CD1c-positive myeloid dendritic cell (primary cell): ENCODE measurements at regions not wholly inside any gene's neighbourhood (a gene's known extent, or its start where the extent isn't known, plus 50 kb on each side); places are given as distances from the start of the nearest gene placed in this dataset.
"Not testable (repeated sequence)": the region's sequence is repeated elsewhere in the genome, so short reads cannot be mapped to it uniquely, and the experiment has no call there.

Experiments
- DNase-seq: peaks from one replicate; pipeline ENCODE4 v3.0.0-alpha.2; 2016; ENCODE audit errors: extremely low spot score

DNA sequence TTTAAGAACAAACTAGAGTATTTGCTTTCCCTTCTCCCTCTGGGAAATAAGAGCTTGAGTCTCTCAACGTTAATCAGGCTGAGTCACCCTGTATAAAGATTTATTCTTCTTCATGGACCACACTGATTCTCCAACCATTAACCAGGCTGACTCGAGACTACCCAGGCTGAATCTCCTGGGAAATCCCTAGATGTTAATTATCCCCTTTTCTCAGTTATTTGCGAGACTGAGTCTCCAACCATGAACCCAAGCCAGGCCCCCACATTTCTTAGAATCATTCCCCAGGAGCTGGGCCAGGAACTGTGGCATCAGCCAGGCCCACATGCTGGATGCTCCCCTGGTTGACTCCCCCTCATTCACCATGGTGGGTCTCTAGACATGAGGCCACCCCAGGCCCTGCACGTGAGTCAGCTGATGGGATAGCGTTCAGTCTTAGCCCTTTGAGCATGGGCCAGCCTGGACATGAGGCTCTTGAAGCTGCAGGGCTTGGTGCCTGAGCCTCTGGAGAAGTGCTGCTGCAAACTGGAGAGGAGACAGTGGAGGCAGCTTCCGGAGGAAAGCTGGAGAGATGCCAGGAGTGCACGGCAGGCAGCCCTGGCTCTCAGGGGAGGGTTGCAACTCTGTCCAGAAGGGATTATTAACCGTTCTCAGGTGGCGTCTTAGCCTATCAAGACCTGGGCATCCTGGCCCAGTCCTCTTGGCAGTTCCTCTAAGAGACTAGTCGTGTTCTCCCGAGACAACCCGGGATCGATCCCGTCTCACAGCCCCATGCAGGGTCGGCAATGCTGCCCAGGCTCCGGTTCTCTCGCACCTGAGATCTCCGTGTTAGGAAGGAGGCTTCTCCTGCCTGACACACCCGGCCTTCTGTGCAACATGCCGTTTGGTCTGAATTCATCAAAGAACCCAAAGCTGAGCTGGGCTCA is 296.6 kb downstream of the ADGRD1 start:
- no peak for DNase-seq

DNA sequence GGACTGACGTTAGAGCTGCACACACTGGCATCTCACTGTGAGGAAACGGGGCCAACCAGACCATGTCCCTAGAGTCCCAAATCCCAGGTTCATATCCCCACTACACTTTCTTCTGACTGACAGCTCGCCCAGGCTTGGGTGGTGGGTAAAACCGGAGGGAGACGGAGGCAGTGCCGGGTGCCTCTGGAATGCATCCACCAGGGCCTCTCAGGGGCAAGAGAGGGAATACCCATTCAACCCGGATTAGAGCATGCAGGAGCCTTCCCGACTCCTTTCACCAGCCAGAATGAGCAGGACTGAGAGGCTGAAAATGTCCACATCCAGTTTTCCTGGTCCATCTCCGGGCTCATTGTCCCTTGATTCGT is 297.2 kb downstream of the ADGRD1 start:
- no peak for DNase-seq

GRCh38 chr12:131251336-131252101 is 297.8 kb downstream of the ADGRD1 start:
- DNase-seq, result no peak

- DNase-seq, result no peak
These were observed 299.8 kb downstream of the ADGRD1 start for GRCh38 chr12:131253376-131254026.

DNA sequence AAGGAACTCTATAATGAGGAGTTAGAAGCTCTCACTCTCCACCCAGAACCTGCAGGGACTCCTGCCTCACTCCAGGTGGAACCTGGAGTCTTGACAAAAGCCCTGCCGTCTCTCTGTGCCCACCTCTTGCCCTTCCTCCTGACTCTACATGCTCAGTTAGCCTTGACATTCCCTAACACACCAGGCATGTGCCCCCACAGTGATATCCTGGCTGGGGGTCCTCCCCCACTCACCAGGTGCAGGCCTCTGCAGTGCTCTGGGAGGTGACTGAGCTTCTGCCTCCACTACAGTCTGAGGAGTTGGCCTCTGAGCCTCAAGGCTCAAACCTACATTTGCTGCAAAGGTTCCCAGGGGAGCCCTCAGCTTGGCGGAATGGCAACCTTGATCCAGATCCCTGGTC is 300.7 kb downstream of the ADGRD1 start:
- DNase-seq, result no peak

DNA sequence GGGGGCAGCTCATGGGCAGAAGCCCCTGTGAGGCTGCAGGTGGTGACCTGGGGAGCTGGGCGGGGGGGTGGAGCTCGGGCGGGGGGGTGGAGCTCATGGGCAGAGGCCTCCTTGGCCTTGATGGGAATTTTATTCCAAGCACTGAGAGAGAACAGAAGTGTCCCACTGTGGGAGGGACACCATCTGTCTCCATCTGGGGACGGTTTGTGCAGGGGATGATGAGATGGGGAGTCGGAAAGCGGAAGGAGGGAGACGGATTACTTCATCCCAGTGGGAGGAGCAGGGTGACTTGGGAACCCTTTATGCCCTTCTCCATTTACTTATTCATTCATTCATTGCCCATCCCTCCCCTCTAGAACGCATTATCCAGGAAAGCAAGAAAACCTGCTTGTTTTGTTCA is 304.7 kb downstream of the ADGRD1 start:
- no peak for DNase-seq

DNA sequence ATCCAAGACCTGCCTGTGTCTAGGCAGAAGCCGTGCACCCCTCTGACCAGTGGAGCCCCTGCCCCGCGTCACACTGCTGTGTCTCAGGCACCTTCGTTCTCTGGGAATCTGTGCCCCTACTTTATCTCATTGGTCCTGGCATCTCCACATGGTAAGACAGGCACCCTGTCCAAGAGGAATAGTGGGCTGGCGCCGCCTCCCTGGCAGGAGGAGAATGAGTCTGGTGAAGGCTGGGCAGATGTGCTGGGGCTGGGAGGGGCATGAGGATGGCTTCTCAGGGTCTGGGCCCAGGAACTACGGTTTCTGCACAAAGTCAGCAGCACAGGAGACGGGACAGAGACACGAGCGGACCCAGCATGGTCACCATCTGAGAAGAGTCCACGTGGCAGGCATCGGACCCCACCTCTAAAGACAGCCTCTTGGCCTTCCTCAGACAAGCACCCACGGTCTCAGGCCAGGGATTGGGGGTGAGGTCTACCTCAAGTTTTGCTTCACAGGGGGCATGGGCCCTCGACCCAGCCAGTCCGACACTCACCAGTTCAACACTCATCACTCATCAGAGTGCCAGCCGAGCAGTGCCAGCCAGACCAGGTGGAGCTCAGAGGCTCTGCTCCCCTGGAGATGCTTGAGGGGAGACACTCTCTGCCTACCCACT is 306.7 kb downstream of the ADGRD1 start:
- DNase-seq, result no peak

DNA sequence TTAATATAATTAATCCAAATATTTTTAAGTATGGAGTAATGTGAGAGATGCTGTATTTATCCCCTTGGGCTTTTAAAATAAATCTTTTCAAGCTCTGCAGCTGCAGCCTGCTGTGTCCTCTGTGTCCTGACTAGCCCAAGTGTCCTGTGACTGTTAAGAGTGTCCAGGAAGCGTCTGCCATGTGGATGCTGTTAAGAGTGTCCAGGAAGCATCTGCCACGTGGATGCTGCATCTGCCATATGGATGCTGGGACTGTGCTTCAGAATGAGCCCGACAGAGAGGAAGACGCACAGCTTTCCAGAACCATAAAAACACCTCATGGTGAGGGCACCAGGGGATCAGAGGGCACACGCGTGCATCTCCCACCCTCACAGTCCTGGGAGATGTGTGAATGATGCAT is 307.2 kb downstream of the ADGRD1 start:
- DNase-seq, result no peak

DNA sequence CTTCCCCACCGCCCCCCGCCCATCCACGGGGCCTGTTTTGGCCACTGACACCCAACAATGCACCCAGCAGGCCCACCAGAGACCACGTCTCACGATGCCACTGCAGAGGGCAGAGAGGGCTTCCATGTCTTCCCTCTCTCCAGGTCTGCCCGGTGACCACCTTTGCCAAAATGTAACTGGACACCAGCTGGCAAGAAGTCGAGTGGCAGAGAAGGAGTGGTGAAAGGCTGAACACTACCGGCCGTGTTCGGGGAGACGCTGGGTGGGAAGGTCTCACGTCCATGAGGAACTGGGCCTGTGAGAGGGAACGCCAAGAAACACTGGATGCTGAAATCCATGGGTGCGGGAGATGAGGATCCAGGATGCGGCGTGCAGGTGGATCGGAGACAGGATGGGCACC is 308.2 kb downstream of the ADGRD1 start:
- no peak for DNase-seq

- DNase-seq, result no peak
These were observed 309.9 kb downstream of the ADGRD1 start for GRCh38 chr12:131263626-131264025.

GRCh38 chr12:131264635-131265034 is 310.9 kb downstream of the ADGRD1 start:
- no peak for DNase-seq

DNA sequence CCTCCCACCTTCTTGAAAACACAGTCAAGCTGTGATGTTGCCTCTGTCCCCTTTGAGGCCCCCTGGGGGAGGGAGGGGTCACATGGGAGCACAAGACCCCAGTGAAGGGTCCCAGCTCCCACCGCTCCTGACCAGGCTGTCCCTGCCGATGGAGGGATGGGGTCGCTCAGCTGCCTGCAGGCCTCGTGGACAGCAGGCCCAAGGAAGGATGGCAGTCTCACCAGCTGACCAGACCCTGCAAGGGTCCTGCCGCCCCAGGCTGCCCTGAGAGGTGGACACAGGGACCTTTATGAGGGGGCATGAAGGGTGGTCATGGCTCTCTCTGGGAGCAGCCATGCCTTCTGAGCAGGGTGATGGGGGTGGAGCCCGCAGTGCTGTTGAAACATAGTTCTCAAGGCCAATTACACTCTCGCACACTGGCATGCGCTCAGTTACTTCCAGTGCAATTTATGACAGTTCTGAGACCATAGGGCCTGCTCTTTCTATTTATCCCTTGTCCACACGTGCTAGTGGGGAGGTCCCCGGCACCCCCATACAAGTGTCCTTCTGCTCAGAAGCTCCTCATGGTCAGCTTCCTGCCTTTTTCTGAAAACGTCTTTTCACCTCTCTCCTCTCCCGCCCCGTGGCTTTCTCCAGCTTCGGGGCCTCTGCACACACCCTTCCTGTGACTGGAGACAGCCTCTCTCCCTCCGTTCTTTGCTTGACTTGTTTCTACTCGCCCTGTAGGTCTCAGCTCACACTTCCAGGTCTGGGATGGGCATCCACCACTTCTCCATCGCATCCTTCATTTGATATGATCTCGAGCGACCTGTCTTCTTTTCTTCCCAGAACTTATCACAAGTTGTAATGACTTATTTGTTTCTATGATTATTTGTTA is 313.1 kb downstream of the ADGRD1 start:
- DNase-seq, result no peak

GRCh38 chr12:131267576-131267975 is 313.9 kb downstream of the ADGRD1 start:
- no peak for DNase-seq

DNA sequence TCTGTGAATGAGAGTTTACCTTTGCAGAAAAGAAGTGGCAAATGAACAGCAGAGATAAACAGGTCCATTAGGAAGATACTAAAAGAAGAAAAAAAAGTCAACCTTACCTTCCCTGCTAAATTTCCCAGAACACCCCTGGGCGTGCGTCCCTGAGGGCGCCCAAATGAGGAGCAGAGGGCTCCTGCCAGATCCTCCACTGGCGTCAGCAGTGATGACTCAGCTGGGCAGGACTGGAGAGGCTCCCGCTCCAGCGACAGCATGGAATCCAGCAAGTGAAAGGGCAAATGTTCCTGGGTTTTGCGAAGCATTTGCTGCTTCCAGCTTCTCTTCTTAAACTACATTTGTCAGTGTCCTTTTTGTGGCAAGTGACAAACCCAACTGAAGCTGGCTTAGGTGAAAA is 314.4 kb downstream of the ADGRD1 start:
- DNase-seq, result not testable (repeated sequence)

DNA sequence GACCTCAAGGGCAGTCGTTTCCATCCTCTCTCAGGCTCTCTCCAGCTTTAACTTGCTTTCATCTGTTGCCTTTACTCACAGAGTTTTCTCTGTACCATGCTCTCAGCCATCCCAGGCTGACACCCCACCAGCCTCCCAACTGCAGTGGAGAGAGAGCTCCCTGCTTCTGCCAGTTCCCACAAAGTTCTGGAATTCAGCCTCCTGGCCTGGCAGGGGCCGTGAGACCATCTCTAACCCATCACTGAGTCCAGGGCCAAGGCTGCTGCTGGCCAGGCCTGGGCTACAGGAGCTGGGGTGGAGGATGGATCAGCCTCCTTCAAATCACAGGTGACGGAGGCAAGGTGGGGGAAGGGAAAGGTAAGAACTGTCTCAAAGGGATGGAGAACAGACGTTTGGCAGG is 314.9 kb downstream of the ADGRD1 start:
- DNase-seq, result not testable (repeated sequence)

DNA sequence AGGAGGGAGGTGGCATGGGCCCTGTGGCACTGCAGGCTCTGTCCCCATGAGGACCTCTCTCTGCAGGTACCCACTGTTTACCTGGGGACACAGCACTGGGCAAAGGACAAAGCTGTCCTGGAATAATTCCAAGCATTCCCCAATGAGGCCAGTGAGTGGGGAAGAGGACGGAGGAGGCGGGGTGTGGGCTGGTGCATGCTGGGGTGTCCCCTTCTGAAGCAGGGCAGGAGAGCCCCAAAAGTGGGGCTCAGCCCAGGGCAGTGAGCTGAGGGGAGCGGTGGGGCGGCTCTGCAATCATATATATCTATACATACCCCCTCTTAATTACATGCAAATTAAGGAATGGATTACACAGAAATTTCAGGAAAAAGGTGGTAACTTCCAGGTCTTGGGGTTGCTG is 315.8 kb downstream of the ADGRD1 start:
- DNase-seq, result no peak

- not testable (repeated sequence) for DNase-seq
These were observed 316.3 kb downstream of the ADGRD1 start for GRCh38 chr12:131269977-131270376.

DNA sequence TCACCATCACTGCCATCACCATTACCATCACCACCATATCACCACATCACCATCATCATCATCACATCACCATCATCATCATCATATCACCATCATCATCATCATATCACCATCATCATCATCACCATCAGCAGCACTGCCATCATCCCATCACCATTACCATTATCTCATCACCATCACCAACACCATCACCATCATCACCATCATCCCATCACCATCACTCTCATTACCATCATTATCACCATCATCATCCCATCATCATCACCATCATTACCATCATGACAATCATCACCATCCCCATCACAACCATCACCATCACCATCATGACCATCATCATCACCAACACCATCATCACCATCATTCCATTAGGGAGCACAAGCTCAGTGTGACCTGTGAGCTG is 318.0 kb downstream of the ADGRD1 start:
- DNase-seq, result no peak

DNA sequence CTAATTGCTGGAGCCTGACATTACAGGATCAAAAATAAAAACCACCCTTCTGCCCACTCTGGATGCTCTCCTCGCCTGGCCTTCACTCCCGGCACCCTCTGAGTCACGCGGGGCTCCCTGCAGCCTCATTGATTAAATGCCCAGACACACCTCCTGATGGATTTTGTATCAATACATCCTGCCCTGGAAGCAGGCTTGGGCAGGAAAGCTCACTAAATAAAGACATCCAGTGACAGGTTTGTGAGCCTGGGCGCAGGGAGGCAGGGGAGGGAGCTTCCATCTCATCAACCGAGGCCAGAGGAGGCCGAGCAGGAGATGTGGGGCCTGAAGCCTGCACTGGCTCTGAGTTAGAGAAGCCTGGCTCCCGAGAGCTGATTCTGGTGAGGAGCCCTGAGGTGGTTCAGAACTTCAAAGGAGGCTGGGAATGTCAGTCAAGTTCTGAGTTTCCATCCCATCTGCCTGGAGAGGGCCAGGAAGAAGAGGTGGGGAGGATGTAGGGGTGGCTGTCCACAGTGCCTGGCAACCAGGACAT is 318.6 kb downstream of the ADGRD1 start:
- not testable (repeated sequence) for DNase-seq

GRCh38 chr12:131273291-131273845 is 319.7 kb downstream of the ADGRD1 start:
- DNase-seq, result no peak
